ENCODE measurements at regions not wholly inside any gene's neighbourhood (a gene's known extent, or its start where the extent isn't known, plus 50 kb on each side); places are given as distances from the start of the nearest gene placed in this dataset.

DNA sequence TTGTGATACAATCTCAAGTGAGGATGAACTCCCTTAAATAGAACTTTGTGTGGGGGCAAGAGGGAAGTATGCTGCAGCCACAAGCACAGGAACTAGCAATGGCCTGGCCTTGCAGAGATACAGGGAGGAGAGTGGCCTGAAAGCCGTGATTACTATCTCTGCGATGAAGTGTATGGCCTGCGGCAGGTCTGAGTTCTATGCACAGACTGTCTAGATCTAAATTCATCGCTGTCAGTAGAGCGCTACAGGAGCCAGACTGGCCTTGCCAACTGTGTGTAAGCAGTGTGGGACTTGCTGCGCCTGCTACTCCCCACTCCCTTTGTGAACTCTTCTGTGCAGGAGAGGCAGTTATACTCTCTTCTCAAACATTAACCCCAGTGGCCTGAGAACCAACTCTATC, 997.0 kb downstream of the GRIK2 start:
- no peak for DNase-seq (ENCODE audit: low spot score)
- intact Hi-C loops (cut with DNase I) = no loop called here

DNA sequence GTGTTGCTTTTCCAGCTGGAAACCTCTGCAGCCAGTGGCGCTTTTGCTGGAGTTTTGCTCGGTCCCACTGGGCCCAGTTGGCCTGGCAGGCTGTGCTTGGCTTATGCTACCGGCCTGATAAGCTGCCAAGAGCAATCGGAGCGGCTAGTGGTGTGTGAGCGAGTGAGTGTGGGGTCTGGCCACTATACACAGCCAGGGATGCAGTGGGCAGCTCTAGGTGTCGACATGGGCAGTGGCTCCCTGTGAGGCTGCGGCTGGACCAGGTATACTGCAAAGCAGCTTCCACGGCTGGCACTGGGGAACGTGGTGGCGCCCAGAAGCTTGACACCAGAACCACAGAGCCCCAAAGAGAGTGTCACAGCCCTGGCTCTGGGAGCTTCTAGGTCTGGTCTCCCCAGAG, 996.5 kb downstream of the GRIK2 start:
- DNase-seq (ENCODE audit: low spot score) = peak; percentile 70
- intact Hi-C loops (cut with DNase I) = no loop called here

DNA sequence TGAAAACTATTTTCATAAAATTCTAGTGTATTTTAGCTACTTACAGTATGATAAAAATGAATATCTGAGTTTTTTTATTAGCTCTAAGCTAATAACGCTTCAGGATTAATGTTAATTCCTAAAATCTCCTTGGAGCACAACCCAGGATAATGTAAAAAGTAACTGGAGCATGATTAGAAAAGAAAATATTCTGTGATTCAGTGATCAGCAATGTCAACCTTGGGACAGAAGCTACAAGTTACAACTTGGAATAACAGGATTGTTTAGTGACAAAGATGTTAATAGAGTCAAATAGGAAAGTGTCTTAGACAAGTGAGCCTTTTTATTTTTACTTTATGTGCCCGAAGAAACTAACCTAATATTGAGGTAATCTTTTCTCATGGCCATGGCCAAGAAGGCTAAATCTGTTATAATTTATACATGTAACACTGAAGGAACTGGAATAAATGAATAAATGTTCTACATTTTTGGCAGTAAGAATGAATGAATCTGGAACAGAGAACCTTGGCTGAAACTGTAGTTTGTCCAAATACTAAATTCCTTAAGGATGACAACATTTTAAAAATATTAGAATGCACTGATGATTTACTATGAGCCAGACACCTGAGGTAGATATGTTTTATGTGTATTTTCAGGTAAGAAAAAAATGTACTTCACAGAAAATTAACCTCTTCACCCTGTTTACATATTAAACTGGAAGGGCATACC, 994.0 kb downstream of the GRIK2 start:
- DNase-seq (ENCODE audit: low spot score) = no peak

DNA sequence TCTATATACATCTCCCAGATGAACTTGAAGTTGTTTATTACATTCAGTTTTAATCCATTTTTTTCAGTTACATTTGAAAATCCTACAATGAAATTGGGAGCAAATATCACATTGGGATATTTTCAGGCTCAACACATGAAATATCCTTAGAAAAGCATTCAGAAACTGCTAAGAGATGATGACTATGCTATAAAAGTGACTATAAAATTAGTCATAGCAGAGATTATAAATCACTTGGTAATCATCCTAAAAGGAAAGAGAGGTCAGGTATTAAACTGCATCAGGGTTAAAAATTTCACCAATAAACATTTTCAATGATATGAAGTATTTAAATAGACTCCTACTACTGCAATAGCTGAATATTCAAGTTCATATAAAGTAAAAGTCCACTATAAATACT, 987.7 kb downstream of the GRIK2 start:
- intact Hi-C loops (cut with DNase I) = no loop called here
- DNase-seq (ENCODE audit: low spot score) = no peak

More for the DNA sequence above, 994.0 kb downstream of the GRIK2 start:
- intact Hi-C loops (cut with DNase I) = no loop called here

DNA sequence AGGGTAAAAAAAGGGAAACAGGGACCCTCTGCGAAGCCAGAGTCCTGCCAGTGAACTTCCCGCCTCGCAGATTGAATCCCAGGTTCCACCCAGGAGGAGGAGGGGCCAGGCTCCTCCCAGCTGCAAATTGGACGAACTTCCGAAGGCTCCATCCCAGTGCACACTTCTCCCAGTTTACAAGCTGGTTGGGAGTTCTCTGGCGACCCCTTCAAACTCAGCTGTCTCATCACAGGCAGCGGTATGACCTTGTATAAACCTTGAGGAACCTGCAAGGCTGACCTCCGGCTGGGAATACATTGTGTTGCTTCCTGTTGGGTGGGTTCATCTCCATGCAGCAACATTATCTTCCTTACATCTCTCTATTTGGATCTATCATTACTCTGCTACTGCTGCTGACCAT, 962.7 kb downstream of the GRIK2 start:
- intact Hi-C loops (cut with DNase I) = no loop called here
- peak; percentile 43 for DNase-seq (ENCODE audit: low spot score)

DNA sequence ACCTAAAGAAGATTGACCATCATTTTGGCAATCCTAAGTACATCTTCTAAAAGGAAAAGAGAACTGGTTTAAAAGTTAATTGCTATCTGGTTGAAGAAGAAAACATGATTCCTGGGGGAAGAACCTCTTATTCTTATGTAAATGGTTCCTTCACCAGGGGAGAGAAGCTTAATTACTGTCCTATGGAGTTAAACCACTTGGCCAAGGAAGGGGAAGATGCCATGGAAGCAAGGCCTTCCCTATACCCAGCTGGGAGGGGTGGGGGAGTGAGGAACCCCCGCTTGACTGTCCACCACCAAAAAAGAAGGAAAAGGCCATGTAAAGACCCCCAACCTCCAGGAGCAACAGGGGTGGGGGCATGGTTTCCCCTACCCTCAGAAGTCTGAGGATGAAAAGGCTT, 962.1 kb downstream of the GRIK2 start:
- intact Hi-C loops (cut with DNase I) = no loop called here

DNA sequence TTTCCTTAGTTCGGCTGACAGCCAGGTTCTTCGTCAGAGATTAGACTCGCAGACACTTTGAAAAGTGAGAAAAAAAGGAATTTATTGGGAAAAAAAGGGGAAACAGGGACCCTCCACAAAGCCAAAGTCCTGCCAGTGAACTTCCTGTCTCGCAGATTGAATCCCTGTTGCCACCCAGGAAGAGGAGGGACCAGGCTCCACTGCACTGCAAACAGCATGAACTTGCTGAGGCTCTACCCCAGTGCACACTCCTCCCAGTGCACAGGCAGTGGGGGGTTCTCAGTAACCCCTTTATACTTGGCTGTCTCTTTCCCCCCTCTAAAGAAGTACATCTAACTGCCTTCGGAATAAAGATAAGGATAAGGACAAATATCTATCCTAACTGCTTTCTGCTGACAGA, 959.0 kb downstream of the GRIK2 start:
- intact Hi-C loops (cut with DNase I) = no loop called here
- DNase-seq (ENCODE audit: low spot score) = no peak

More for the DNA sequence above, 962.1 kb downstream of the GRIK2 start:
- DNase-seq (ENCODE audit: low spot score) = no peak

GRCh38 chr6:102344769-102345168, 951.3 kb downstream of the GRIK2 start:
- DNase-seq (ENCODE audit: low spot score) = no peak
- intact Hi-C loops (cut with DNase I) = no loop called here

- DNase-seq (ENCODE audit: low spot score) = no peak
- intact Hi-C loops (cut with DNase I) = no loop called here
These were observed 946.8 kb downstream of the GRIK2 start for GRCh38 chr6:102340311-102340710.

GRCh38 chr6:102333736-102334135, 940.2 kb downstream of the GRIK2 start:
- no peak for DNase-seq (ENCODE audit: low spot score)
- intact Hi-C loops (cut with DNase I) = no loop called here

DNA sequence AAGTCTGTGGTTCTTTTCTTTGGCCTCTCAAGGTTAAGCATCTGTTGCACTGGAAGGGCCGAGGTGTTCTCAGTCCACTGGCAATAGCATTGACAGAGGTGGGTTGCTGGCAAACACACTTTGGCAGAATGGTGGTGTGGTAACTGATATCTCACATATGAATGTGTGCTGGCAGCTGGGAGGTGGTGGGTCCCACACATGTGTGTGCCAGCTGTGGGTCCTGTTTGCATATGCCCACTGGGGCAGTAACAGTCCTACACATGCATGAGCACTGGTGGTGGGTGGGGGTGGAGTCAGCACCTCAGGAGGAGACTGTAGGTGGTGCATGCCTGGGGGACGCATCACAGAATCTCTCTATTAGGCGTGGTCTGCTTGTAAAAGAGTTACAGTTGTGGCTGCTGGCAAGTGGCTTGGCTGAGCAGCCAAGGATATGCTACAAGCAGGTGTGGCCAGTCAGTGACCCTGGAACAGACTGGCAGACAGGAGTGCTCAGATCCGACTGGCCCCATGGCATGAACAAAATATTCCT, 934.3 kb downstream of the GRIK2 start:
- DNase-seq (ENCODE audit: low spot score) = no peak
- intact Hi-C loops (cut with DNase I) = no loop called here

GRCh38 chr6:102313699-102314098, 920.2 kb downstream of the GRIK2 start:
- no peak for DNase-seq (ENCODE audit: low spot score)
- intact Hi-C loops (cut with DNase I) = no loop called here

GRCh38 chr6:102309700-102310099, 916.2 kb downstream of the GRIK2 start:
- intact Hi-C loops (cut with DNase I) = no loop called here
- no peak for DNase-seq (ENCODE audit: low spot score)

- DNase-seq (ENCODE audit: low spot score) = no peak
- intact Hi-C loops (cut with DNase I) = no loop called here
These were observed 906.8 kb downstream of the GRIK2 start for GRCh38 chr6:102300350-102300749.

DNA sequence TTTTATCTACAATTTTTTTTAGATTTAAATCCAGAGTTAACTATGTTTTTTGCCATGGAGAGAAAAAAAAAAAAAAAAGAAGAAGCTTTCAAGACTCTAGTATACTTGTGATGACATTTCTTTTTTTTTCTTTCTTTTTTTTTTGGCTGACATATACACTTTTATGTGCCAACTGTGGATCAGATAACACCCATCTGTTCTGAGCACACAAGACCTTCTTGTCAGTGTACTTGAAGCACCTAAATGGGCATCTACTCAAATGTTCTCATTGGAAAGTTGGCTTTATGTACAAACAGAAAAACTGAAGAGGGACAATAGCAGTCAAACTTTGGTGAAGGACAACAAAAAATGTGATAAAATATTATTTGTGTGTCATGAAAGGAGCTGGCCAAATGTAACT, 904.5 kb downstream of the GRIK2 start:
- intact Hi-C loops (cut with DNase I) = no loop called here
- no peak for DNase-seq (ENCODE audit: low spot score)
